ENCODE measurements at regions not wholly inside any gene's neighbourhood (a gene's known extent, or its start where the extent isn't known, plus 50 kb on each side); places are given as distances from the start of the nearest gene placed in this dataset.

DNA sequence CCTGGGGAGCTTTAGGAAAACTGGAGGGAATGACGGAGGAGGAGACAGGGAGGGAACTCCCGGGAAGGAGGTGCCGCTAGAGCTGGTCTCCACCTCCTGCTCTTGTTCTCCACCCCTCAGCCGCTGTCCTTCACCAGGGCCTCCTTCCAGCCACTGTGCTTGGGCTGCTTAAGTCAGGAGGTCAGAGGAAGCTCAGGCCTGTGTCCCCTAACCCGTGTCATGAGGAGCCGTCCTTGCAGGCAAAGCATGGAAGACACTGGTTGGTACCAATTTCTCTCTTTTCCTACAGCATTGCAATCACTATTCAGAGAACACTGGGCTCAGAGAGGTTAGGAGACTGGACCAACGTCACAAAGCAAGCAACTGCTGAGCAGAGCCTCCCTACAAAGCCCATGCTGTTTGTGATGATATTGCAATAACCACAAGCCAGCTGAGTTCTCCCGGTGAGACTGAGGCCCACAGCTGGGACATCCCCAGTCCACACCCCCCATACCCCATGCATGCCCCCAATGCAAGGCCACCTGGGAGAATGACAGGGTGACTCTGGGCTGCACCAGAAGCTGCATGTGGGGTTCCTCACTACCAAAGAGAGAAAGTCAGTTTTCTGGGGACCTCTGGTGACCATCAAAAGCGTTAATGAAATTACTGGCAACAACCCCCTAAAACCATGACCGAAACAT is 427.5 kb downstream of the NPHP4 start:
- DNase-seq: no peak

DNA sequence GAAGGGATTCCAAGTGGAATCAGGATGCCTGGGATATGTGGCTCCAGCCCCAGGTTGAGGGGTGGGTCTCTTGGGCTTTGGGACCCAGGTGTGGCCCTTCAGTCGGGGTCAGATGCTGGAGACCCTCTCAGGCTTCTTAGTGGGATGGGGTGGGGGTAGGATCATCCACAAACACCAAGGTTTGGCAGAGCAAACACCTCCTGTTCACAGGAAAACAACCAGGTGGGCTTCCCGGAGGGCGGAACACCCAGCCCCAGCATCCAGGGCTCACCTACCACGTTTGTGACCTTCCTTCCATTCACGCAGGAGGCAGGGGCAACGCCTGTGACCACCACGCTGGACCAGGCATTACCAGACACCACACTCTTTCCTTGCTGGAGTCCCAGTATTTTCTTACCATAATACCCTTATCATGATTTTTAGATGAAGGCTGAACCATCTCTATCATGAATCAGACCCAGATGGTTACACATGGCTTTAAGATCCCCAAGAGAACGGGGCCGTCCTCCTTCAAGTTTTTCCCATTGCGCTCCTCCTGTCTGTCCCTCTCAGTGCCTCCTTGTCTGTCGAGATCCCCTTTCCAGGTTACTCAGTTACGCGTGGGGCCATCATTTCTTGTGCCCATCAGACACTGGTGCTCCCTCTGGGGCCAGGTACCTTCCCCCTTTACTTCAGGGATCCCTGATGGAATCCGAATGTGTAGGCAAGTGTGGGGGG is 428.2 kb downstream of the NPHP4 start:
- no peak for DNase-seq

DNA sequence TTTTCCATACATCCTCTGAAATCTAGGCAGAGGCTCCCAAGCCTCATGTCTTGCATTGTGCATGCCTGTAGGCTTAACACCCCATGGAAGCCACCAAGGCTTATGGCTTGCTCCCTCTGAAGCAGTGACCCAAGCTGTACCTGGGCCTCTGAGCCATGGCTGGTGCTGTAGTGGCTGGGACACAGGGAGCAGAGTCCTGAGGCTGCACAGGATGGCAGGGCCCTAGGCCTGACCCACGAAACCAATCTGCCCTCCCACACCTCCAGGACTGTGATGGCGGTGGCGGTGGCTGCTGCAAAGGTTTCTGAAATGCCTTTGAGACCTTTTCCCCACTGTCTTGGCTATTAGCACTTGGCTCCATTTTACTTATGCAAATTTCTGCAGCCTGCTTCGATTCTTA is 429.5 kb downstream of the NPHP4 start:
- DNase-seq: no peak

DNA sequence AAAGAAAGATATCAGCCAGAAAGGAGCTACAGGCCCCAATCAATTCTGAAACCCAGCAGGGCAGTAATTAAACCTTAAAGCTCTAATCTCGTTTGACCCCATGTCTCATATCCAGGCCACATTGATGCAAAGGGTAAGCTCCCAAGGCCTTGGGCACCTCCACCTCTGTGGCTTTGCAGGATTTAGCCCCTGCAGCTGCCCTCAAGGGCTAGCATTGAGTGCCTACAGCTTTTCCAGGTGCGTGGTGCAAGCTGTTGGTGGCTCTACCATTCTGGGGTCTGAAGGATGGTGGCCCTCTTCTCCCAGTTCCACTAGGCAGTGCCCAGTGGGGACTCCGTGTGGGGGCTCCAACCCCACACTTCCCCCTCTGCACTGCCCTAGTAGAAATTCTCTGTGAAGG is 429.9 kb downstream of the NPHP4 start:
- no peak for DNase-seq

DNA sequence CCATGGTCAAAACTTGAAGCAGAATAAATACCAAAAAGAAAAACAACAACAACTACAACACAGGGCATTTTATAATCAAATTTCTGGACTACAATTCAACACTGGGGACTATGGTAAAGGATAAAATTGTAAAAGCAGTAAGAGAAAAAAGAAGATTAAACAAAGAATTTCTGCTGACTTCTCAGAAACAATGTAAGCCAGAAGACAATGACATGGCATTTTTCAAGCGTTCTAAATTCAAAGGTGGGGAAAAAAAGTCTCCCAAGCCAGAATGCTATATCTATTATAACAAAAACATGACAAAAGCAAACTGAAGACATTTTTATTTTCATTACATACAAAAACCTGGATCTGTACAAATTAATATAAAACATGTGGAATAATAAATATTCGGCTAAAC is 433.1 kb downstream of the NPHP4 start:
- no peak for DNase-seq

DNA sequence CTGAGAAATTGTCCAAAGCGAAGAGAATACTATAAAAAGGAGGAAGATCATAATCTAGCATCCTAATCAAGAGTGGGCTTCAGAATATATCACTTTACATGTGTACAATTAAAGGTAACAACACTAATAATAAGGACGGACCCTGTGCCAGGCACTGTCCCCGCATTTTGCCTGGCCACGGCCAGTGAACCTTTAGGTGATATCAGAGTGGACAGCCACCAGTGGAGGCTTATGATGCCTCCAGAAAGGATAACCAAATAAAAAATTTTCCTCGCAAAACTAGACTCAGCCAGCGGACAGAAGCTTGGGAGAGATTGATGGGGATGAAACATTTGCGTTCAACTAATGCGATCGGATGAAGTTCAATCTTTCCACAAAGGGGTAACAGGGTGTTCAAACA is 436.4 kb downstream of the NPHP4 start:
- DNase-seq: no peak

DNA sequence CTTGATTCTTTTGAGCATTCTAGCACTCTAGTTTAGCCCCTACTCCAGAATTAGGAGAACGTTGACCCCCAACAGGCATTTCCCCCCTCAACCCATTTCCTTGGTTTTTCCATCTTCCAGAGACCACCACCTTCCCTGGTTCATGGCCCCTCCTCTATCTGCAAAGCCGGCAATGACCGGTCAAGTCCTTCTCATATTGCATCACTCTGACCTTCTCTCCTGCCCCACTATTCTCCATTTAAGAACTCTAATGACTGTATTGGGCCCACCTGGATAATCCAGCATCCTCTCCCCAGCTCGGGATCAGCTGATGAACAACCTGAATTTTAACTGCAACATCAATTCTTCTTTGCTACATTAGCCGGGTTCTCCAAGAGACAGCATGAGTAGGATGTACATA is 437.4 kb downstream of the NPHP4 start:
- no peak for DNase-seq

DNA sequence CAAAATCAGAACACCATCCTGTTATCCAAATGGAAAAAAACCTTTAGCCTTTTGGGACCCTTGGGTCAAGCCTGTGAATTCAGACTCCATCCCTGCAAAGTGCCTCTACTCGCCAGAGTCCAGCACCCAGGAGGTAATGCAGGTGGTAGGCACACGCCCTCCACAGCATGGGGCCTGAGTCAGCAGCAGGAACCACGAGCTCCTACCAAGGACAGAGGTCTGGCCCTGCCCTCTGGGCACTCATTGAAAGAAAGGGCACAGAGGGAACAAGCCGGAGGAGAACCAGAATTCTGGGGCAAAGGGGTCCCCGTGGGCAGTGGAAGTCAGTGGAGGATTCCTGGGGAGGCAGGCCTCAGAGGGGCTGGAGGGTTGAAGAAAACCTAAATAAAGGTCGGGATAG is 438.1 kb downstream of the NPHP4 start:
- DNase-seq: no peak

DNA sequence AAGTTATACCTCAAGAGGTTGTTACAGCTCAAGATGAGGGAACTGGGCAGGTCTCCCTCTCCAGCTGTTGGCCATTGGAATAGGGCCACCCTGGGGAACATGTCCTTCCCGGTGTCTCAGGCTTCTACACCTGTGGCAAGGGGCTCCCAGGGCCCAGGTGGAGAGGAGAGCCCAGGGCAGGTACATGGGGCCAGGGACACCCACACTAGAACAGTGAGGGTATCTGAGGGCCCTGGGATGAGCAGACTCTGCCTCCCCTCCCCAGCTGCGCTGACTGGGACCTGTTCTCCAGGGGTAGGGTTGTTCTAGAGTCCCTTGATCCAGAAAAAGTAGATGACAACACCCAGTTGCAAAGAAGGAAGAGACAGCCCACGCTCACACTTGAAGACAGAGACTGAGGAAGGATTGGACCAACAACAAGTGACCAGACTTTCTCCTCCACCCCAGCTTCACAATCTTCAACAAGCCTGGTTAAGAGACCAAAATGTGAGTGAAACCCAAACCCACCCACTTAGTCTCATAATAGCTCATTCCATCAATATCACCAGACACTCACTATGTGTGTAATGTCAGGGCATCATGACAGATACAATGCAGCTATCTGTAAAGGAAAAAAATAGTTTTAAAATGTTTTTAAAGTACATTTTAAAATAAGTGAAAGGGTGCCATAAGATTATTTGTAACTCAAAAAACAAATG is 439.3 kb downstream of the NPHP4 start:
- no peak for DNase-seq

DNA sequence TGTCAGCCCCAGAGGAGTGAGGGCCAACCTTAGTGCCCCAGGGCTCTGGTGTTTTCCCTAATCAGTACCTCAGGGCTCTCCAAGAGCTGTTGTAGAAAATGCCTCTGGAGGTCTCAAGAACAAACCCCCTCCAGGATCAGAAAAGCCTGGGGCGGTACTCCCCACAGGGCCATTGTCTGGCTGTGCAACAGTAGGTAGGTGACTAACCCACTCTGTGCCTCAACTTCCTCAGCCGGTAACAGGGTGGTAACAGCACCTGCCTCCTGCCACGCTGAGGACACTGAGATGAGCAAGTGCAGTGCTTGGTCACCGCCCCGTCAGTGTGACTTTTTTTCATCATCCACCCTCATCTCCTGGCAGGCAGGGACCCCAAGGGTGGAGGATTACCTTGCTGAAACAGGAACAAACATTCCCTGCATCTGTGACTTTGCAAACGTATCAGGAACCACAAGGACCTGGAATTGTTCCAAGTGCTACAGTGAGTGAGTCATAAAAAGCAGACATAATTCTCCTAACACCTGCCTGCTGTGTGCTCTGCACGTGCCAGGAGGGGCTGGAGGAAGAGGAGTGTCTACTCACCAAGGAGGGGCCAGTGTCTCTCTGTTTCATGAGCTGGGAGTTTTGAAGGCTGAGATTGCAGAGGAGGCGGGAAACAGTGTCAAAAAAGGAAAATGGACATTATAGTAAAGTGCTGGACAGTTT is 440.8 kb downstream of the NPHP4 start:
- no peak for DNase-seq

DNA sequence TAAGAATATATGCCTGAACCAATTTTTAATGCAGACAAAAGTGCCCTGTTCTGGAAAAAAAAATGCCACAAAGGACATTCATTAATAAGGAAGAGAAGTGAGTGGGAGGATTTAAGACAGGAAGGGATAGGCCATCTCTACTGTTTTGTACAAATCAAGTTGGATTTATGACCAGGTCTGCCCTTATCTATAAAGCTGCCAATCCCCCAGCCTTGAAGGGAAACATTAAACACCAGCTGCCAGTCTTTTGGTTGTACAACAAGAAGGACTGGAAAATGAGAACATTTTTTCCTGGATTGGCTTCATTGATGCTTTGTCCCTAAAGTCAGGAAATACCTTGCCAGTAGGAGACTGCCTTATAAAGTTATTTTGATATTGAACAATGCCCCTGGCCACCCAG is 444.0 kb downstream of the NPHP4 start:
- DNase-seq: no peak

DNA sequence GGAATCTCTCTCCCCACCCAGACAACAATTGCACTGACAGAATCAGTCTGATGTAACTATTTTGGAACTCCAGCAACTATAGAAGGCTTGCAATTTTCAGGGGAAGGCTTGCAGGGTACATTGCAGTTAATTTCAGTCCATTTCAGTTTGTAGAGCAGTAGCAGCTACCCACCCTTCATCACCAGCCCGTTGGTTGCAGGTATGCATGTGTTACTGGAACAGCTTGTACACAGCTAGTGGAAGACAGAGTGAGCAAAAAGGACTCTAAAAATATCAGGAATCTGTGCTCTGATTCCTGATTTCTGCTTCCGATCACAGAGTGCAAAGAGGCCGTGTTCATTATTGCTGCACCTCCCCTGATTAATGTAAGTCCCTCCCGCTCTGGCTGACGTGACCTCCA is 449.0 kb downstream of the NPHP4 start:
- DNase-seq: no peak

DNA sequence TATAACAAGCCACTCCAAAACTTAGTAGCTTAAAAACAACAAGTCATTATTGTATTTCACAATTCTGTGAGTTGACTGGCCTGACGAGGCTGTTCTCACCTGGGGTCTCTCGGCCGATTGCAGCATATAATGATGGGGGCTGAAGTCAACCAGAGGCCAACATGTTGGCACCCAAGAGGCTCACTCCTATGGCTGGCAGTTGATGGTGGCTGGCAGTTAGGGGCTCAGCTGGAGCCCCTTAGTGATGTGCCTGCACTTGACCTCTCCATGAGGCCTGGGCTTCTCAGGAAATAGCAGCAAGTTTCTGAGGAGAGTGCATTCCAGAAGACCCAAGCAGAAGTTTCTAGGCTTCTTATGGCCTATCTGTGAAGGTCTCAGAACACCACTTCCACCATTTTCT is 459.4 kb downstream of the NPHP4 start:
- no peak for DNase-seq

DNA sequence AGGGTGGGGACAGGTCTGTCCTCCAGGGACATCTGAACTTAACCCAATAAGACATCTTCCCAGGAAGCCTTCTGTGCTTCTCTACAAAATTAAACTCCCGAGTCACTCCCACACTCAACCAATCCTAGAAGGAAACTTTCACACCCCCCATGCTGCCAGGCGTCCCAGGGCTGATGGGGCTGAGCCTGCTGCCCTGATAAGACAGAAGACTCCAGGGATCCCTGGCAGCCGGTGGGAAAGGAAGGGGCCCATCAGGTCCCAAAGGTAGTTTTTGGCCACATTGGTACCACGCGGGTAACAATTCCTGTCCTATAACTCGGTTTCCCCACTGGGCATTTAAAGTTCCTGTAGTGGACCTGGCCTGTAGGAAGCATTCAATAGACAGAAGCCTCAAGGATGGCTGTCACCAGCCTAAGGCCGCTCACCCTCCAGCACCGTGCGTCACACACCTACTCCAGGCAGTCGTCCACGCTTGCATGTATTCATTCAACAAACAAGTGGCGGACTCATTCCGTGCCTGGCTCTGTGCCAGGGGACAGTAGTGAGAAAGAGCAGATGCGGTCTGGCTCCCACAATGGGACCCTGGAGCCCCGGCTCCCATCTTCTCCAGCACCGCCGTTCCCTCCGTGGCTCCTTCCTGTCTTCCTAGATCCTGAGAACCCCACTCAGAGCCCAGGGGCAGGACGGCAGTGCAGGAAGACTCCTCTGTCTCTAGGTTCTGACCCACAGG is 465.2 kb downstream of the NPHP4 start:
- DNase-seq: no peak

DNA sequence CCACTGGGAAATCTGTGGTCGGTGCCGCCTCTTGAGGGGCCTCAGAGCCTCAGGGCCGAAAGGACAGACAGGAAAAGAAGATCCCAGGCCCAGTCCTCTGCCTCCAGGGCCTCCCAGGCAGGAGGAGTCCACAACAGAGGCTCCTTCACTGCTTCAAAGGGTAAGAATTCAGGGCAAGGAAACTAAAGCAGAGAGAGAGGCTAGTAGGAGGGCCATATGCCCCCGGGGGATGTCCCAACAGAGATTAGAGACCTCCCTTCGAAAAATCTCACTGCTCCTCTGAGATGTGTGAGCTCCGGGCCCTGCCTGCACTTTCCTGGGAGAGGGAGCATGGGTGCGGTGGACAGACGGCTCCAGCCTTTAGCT is 465.9 kb downstream of the NPHP4 start:
- DNase-seq: no peak

DNA sequence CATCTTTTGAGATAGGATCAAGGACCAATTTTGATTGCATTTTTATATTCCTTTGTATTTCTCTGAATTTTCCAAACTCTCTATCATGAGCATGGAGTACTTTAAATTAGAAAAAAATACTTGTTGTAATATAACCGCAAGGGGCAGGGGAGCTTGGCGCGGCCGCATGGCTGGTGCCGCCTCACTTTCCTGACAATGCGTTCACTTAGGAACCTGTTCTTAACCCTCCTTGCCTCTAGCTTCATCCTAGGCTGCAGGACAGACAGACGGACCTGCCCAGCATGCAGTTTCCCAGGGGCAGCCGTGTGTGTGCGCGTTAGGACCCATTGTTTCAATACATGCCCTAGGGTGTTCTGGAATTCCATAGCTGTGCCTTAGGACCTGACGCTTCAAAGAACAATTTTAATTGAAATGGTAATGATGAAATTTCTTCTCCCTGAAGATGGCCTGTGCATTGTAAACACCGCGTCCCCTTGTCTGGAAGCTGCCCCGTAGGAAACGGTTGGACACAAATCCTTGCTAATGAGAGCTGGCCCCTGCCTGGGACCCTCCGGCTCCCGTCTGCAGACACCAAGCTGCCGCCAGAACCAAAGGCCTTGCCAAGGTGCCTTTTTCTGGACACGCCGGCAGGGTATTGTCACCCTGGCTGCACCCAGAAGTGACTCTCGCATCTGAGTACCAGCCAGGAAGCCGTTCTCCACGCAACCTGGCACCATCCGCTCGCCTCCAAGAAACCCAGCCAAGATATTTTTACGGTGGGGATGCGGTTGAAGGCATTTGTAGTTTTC is 466.4 kb downstream of the NPHP4 start:
- no peak for DNase-seq

DNA sequence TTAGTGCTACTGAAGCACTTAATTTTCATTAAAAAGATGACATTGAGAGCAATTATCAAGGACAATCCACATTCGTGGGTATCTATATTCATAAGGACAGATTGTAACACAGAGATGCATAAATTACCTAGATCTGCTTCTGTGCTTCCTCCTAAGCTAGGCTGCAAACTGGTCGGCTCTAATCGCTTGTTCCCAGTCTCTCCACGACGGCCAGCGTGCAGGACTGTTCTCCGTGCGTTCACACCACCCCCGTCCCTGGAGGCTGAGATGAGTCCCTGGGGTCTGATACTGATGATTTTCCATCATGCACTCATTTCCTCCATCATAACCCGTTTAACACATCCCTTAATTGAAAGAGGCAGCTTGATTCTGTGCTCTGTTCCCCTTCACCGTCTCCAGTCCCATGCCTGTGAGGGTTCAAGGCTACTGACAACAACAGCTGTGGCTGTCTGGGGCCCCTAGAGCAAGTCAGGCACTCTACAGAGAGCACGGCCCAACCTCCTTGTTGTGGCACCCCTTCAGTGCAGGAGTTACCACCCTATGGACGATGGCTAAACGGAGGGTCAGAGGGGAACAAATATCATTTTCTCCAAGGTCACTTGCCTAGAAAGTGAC is 469.6 kb downstream of the NPHP4 start:
- no peak for DNase-seq

DNA sequence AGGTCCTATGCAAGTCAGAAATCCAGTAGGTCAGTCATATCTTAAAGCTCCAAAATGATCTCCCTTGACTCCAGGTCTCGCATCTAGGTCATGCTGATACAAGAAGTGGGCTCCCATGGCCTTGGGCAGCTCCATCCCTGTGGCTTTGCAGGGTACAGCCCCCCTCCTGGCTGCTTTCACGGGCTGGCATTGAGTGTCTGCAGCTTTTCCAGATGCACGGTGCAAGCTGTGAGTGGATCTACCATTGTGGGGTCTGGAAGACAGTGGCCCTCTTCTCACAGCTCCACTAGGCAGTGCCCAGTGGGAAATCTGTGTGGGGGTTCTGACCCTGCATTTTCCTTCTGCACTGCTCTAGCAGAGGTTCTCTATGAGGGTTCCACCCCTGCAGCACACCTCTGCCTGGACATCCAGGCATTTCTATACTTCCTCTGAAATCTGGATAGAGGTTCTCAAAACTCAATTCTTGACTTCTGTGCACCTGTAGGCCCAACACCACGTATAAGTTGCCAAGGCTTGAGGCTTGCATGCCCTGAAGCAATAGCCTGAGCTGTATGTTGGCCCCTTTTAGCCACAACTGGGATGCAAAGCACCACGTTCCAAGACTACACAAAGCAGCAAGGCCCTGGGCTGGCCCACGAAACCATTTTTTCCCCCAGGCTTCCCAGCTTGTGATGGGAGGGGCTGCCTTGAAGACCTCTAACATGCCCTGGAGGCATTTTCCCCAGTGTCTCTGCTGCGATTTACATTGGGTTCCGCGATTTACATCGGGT is 472.7 kb downstream of the NPHP4 start:
- DNase-seq: no peak

DNA sequence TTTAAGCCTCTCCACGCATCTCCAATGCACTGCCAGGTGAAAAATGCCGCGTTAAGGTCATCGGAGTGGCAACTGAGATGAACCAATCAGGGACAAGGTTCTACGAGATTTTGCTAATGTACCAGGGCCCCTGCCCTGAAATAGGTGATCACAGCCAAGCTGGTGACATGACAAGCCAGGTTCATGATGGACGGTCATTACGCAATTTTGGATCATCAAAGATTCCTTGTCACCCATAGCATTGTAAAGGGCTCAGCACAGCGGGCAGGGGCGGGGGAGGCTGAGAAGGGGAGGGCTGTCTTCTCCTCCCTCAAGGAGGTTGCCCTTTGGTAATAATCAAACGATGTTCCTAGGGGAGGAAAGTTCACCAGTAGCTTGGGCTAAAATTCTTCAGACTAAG is 475.5 kb downstream of the NPHP4 start:
- no peak for DNase-seq

DNA sequence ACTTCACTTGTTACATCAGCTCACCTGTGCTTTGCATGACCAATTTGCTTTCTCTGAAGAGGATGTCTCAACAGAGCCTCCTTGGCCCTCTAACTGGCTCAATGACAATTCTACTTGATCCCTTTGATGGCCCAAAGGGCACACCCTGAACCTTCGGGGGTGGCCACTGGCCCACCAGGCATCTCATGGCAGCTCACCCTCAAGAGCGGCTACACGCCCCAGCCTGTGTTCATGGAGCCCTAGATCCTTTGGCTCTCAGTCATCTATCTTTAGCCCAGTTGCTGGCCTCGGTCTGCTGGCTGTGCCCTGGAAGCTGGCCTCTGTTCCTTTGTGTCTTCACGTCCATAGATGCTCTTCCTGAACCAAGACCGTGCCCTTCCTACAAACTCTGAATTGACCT is 476.7 kb downstream of the NPHP4 start:
- DNase-seq: no peak
